ENCODE measurements at regions not wholly inside any gene's neighbourhood (a gene's known extent, or its start where the extent isn't known, plus 50 kb on each side); places are given as distances from the start of the nearest gene placed in this dataset.

GRCh38 chr16:8512941-8513624 lies 77.2 kb downstream of the TMEM114 start:
- no peak overlapping the region for H3K27ac Mint-ChIP-seq (ENCODE audit: unreplicated experiment)

GRCh38 chr16:8511464-8511863 lies 78.8 kb downstream of the TMEM114 start:
- intact Hi-C loops (cut with micrococcal nuclease; ENCODE audit: unreplicated experiment): no loop called here
- Mint-ChIP-seq H3K4me3 (ENCODE audit: unreplicated experiment) (no peak overlapping the region), H3K4me1 (ENCODE audit: low read depth, unreplicated experiment) (no peaks in the 10 kb centered on the region), H3K27me3 (ENCODE audit: insufficient read depth, unreplicated experiment) (peaks cover 7% of the 10 kb centered on the region), H3K27ac (ENCODE audit: unreplicated experiment) (no peak overlapping the region), H3K36me3 (ENCODE audit: insufficient read depth, unreplicated experiment) (no peaks in the 10 kb centered on the region), H3K9me3 (ENCODE audit: unreplicated experiment) (no peaks in the 10 kb centered on the region)
- no peaks in the 10 kb centered on the region for H3K27me3 ChIP-seq (replicated peaks; ENCODE audit: control insufficient read depth, insufficient read depth, low read length)
- TF ChIP-seq CTCF (IDR thresholded peaks at IDR 0.05; ENCODE audit: insufficient read depth in 1 of 2, low read depth in 1 of 2, low read length in 1 of 2, severe bottlenecking in 1 of 2, unreplicated experiment in 1 of 2): no peak
- no peaks in the 10 kb centered on the region for H3K9me3 ChIP-seq
- no peaks in the 10 kb centered on the region for H3K36me3 ChIP-seq (ENCODE audit: control insufficient read depth, insufficient read depth, low read length)
- H3K4me1 ChIP-seq: no peaks in the 10 kb centered on the region
- CTCF ChIA-PET: no interaction called here
- H3K4me3 ChIP-seq (ENCODE audit: low read depth, low read length): no peak overlapping the region
- POLR2A ChIA-PET: no interaction called here
- DNase-seq: no peak
- BruUV-seq (replicated peaks): no TSS peak

More at GRCh38 chr16:8512941-8513624, 77.2 kb downstream of the TMEM114 start:
- no TSS peak for BruUV-seq (replicated peaks)
- Mint-ChIP-seq H3K4me1 (ENCODE audit: low read depth, unreplicated experiment) (no peaks in the 10 kb centered on the region), H3K36me3 (ENCODE audit: insufficient read depth, unreplicated experiment) (no peaks in the 10 kb centered on the region), H3K9me3 (ENCODE audit: unreplicated experiment) (no peaks in the 10 kb centered on the region), H3K4me3 (ENCODE audit: unreplicated experiment) (no peak overlapping the region), H3K27me3 (ENCODE audit: insufficient read depth, unreplicated experiment) (peaks cover 6% of the 10 kb centered on the region)
- intact Hi-C loops (cut with micrococcal nuclease; ENCODE audit: unreplicated experiment): no loop called here
- TF ChIP-seq CTCF (IDR thresholded peaks at IDR 0.05; ENCODE audit: insufficient read depth in 1 of 2, low read depth in 1 of 2, low read length in 1 of 2, severe bottlenecking in 1 of 2, unreplicated experiment in 1 of 2): no peak
- no peak for DNase-seq
- CTCF ChIA-PET: no interaction called here
- no peaks in the 10 kb centered on the region for H3K27me3 ChIP-seq (replicated peaks; ENCODE audit: control insufficient read depth, insufficient read depth, low read length)
- no peaks in the 10 kb centered on the region for H3K36me3 ChIP-seq (ENCODE audit: control insufficient read depth, insufficient read depth, low read length)
- H3K4me1 ChIP-seq: no peaks in the 10 kb centered on the region
- H3K9me3 ChIP-seq: no peaks in the 10 kb centered on the region
- POLR2A ChIA-PET: no interaction called here
- no peak overlapping the region for H3K4me3 ChIP-seq (ENCODE audit: low read depth, low read length)

- no peaks in the 10 kb centered on the region for H3K9me3 ChIP-seq
- no peaks in the 10 kb centered on the region for H3K27me3 ChIP-seq (replicated peaks; ENCODE audit: control insufficient read depth, insufficient read depth, low read length)
- Mint-ChIP-seq H3K9me3 (ENCODE audit: unreplicated experiment) (no peaks in the 10 kb centered on the region), H3K36me3 (ENCODE audit: insufficient read depth, unreplicated experiment) (no peaks in the 10 kb centered on the region), H3K27me3 (ENCODE audit: insufficient read depth, unreplicated experiment) (peaks cover 9% of the 10 kb centered on the region), H3K4me1 (ENCODE audit: low read depth, unreplicated experiment) (no peaks in the 10 kb centered on the region), H3K27ac (ENCODE audit: unreplicated experiment) (no peak overlapping the region), H3K4me3 (ENCODE audit: unreplicated experiment) (no peak overlapping the region)
- no TSS peak for BruUV-seq (replicated peaks)
- no peak for DNase-seq
- intact Hi-C loops (cut with micrococcal nuclease; ENCODE audit: unreplicated experiment): no loop called here
- 0 out of 2 replicates have a peak, but pooled peaks cover 6% of the 10 kb centered on the region for H3K4me1 ChIP-seq
- no peak overlapping the region for H3K4me3 ChIP-seq (ENCODE audit: low read depth, low read length)
- no peaks in the 10 kb centered on the region for H3K36me3 ChIP-seq (ENCODE audit: control insufficient read depth, insufficient read depth, low read length)
- no peak for TF ChIP-seq CTCF (IDR thresholded peaks at IDR 0.05; ENCODE audit: insufficient read depth in 1 of 2, low read depth in 1 of 2, low read length in 1 of 2, severe bottlenecking in 1 of 2, unreplicated experiment in 1 of 2)
- CTCF ChIA-PET: no interaction called here
- POLR2A ChIA-PET: no interaction called here
Measured at GRCh38 chr16:8510160-8510559, 80.2 kb downstream of the TMEM114 start.

All from Caco-2 (cell line).